IMR-90 (cell line): ENCODE measurements at regions not wholly inside any gene's neighbourhood (a gene's known extent, or its start where the extent isn't known, plus 50 kb on each side); places are given as distances from the start of the nearest gene placed in this dataset.

Experiments
- ATAC-seq: fragments of 200-7000 bp; cut with Tn5 transposase; 2 replicates; pipeline ENCODE4 v1.9.1; 2020; ENCODE audit warnings: low read depth, mild to moderate bottlenecking, moderate library complexity
- BruUV-seq: library from RNA; stranded (reverse); fragments of 400-500 nt; replicated peaks from 2 replicates; lab custom pipeline; 2021; lab: Mats Ljungman, UMichigan
- CTCF ChIA-PET: fragments of 300-600 bp; formaldehyde crosslinking; extraction: SDS; loops from one replicate; lab custom pipeline; 2021; ENCODE audit warnings: antibody characterized with exemption; lab: Yijun Ruan, JAX
- POLR2A ChIA-PET: fragments of 300-600 bp; sonication (Branson Sonifier 250); formaldehyde crosslinking; loops from one replicate; lab custom pipeline; 2022; ENCODE audit warnings: antibody characterized with exemption; ENCODE audit not compliant: unreplicated experiment; lab: Charles Lee
- DNase-seq: peaks from one replicate; pipeline ENCODE4 v3.0.0; 2013
- H2AFZ ChIP-seq: replicated peaks from 2 replicates; pipeline ENCODE3; 2013; ENCODE audit warnings: low read length, mild to moderate bottlenecking; ENCODE audit not compliant: poor library complexity
- H2AK5ac ChIP-seq: 2 replicates; pipeline ENCODE4 v1.6.1; 2013; ENCODE audit warnings: low read depth, low read length, inconsistent platforms
- H2AK9ac ChIP-seq: replicated peaks from 2 replicates; pipeline ENCODE3; 2013; ENCODE audit warnings: mild to moderate bottlenecking, low read depth, low read length, moderate library complexity; ENCODE audit not compliant: poor library complexity
- H2BK120ac ChIP-seq: 2 replicates; pipeline ENCODE4 v1.6.1; 2013; ENCODE audit warnings: low read depth, low read length, inconsistent platforms
- H2BK15ac ChIP-seq: 3 replicates; pipeline ENCODE4 v1.6.1; 2013; ENCODE audit warnings: low read depth, low read length, inconsistent platforms
- H2BK20ac ChIP-seq: 2 replicates; pipeline ENCODE4 v1.6.1; 2013; ENCODE audit warnings: low read depth, mild to moderate bottlenecking, inconsistent platforms, low read length, moderate library complexity
- H2BK5ac ChIP-seq: 2 replicates; pipeline ENCODE4 v1.6.1; 2013; ENCODE audit warnings: mild to moderate bottlenecking, low read depth, low read length, inconsistent platforms; ENCODE audit not compliant: poor library complexity, severe bottlenecking
- H3K14ac ChIP-seq: replicated peaks from 2 replicates; pipeline ENCODE4 v1.6.1; 2013; ENCODE audit warnings: low read depth, low read length, inconsistent platforms
- H3K18ac ChIP-seq: 2 replicates; pipeline ENCODE4 v1.6.1; 2013; ENCODE audit warnings: low read depth, low read length, control low read depth
- H3K23ac ChIP-seq: 2 replicates; pipeline ENCODE4 v1.6.1; 2013; ENCODE audit warnings: low read depth, low read length, inconsistent platforms
- H3K27ac ChIP-seq: 2 replicates; pipeline ENCODE4 v1.5.1; 2013; ENCODE audit warnings: mild to moderate bottlenecking, control low read depth, low read length; ENCODE audit not compliant: insufficient read depth
- H3K27me3 ChIP-seq: 2 replicates; pipeline ENCODE4 v1.6.1; 2013; ENCODE audit warnings: low read length; ENCODE audit not compliant: control insufficient read depth, insufficient read depth
- H3K36me3 ChIP-seq: 2 replicates; pipeline ENCODE4 v1.6.1; 2013; ENCODE audit warnings: low read length, mixed read lengths; ENCODE audit not compliant: control insufficient read depth, insufficient read depth
- H3K4ac ChIP-seq: 2 replicates; pipeline ENCODE4 v1.6.1; 2013; ENCODE audit warnings: low read depth, low read length, inconsistent platforms
- H3K4me1 ChIP-seq: 2 replicates; pipeline ENCODE4 v1.6.1; 2013; ENCODE audit warnings: low read length, mixed read lengths; ENCODE audit not compliant: control insufficient read depth, insufficient read depth
- H3K4me2 ChIP-seq: 2 replicates; pipeline ENCODE4 v1.6.1; 2013; ENCODE audit warnings: low read depth, mild to moderate bottlenecking, control low read depth, low read length, moderate library complexity
- H3K4me3 ChIP-seq: 2 replicates; pipeline ENCODE4 v1.5.1; 2013; ENCODE audit warnings: low read depth, mild to moderate bottlenecking, control low read depth, low read length, moderate library complexity; ENCODE audit not compliant: insufficient read depth
- H3K56ac ChIP-seq: 2 replicates; pipeline ENCODE4 v1.6.1; 2013; ENCODE audit warnings: low read length, inconsistent platforms; ENCODE audit not compliant: insufficient read depth; ENCODE audit errors: extremely low read depth
- H3K79me1 ChIP-seq, 2 experiments: 2 replicates each; pipeline ENCODE4 v1.6.1; 2013; ENCODE audit warnings: low read length in 2 of 2, inconsistent platforms in 1 of 2, low read depth in 1 of 2
- H3K9ac ChIP-seq: 2 replicates; pipeline ENCODE4 v1.6.1; 2013; ENCODE audit warnings: low read depth, low read length, control low read depth
- H3K9me1 ChIP-seq: 2 replicates; pipeline ENCODE4 v1.6.1; 2013; ENCODE audit warnings: low read length, inconsistent platforms; ENCODE audit not compliant: insufficient read depth
- H3K9me3 ChIP-seq: 2 replicates; pipeline ENCODE4 v1.6.1; 2013; ENCODE audit warnings: low read length; ENCODE audit not compliant: control insufficient read depth, insufficient read depth
- H4K20me1 ChIP-seq: 2 replicates; pipeline ENCODE4 v1.6.1; 2013; ENCODE audit warnings: low read length, inconsistent platforms; ENCODE audit not compliant: insufficient read depth
- H4K5ac ChIP-seq: 2 replicates; pipeline ENCODE4 v1.6.1; 2013; ENCODE audit warnings: mild to moderate bottlenecking, low read depth, low read length, control low read depth
- H4K8ac ChIP-seq, 2 experiments: 2 replicates each; pipeline ENCODE4 v1.6.1; 2013; ENCODE audit warnings: low read depth in 2 of 2, low read length in 2 of 2, control low read depth in 1 of 2, inconsistent platforms in 1 of 2
- H4K91ac ChIP-seq: 2 replicates; pipeline ENCODE4 v1.6.1; 2013; ENCODE audit warnings: low read depth, low read length, inconsistent platforms; ENCODE audit not compliant: insufficient read depth
- CHD1 ChIP-seq: IDR thresholded peaks from 2 replicates; pipeline ENCODE4 v1.6.1; 2012; ENCODE audit warnings: low read depth, low read length, improper control_type of control experiment
- MXI1 ChIP-seq: IDR thresholded peaks from 2 replicates; pipeline ENCODE4 v1.6.1; 2012; ENCODE audit warnings: low read depth, mild to moderate bottlenecking, low read length, moderate library complexity, borderline replicate concordance
- RCOR1 ChIP-seq: IDR thresholded peaks from 2 replicates; pipeline ENCODE4 v1.6.1; 2012; ENCODE audit warnings: mild to moderate bottlenecking, low read length, improper control_type of control experiment; ENCODE audit not compliant: insufficient replicate concordance
- USF2 ChIP-seq: fragments of 150-350 bp; IDR thresholded peaks from 2 replicates; pipeline ENCODE4 v1.6.1; 2017; ENCODE audit warnings: mild to moderate bottlenecking, antibody characterized with exemption, low read length, low read depth
- dilution Hi-C: fragments of 300-500 bp; cut with HindIII; formaldehyde crosslinking; loops from one replicate; pipeline ENCODE4 v1.14.3; 2018; ENCODE audit warnings: low sequenced_read_pairs; ENCODE audit not compliant: unreplicated experiment
- in situ Hi-C: fragments of 300-500 bp; cut with MboI; formaldehyde crosslinking; loops from 3 replicates; pipeline ENCODE4 v1.14.3; 2019; ENCODE audit warnings: low sequenced_read_pairs, inconsistent platforms, mixed read lengths
- intact Hi-C: fragments of 100-400 bp; cut with micrococcal nuclease; formaldehyde crosslinking; loops from 2 replicates; pipeline ENCODE4 v1.10.0; 2022
- TF ChIP-seq, protein P1 (sequence below): fragments of 150-350 bp; IDR thresholded peaks from 2 replicates; pipeline ENCODE4 v1.6.1; 2016; ENCODE audit warnings: low read depth, mild to moderate bottlenecking, low read length, moderate library complexity, borderline replicate concordance

- no peak overlapping the region for H3K18ac ChIP-seq
- no peak overlapping the region for H2BK15ac ChIP-seq
- H3K79me1 ChIP-seq: no peaks in the 10 kb centered on the region
- H4K91ac ChIP-seq: no peak overlapping the region
- no peak overlapping the region for H4K8ac ChIP-seq
- H3K4me2 ChIP-seq: no peak overlapping the region
- no peak overlapping the region for H2AK5ac ChIP-seq
- H3K36me3 ChIP-seq: no peaks in the 10 kb centered on the region
- dilution Hi-C loops (no loop called here), in situ Hi-C loops (no loop called here), intact Hi-C loops (no loop called here)
- no peak overlapping the region for H4K5ac ChIP-seq
- no peak overlapping the region for H3K14ac ChIP-seq
- TF ChIP-seq RCOR1 (no peak), USF2 (no peak), MXI1 (no peak), CHD1 (no peak)
- TF ChIP-seq, protein P1, sequence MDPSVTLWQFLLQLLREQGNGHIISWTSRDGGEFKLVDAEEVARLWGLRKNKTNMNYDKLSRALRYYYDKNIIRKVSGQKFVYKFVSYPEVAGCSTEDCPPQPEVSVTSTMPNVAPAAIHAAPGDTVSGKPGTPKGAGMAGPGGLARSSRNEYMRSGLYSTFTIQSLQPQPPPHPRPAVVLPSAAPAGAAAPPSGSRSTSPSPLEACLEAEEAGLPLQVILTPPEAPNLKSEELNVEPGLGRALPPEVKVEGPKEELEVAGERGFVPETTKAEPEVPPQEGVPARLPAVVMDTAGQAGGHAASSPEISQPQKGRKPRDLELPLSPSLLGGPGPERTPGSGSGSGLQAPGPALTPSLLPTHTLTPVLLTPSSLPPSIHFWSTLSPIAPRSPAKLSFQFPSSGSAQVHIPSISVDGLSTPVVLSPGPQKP: no peak
- no peak overlapping the region for H2BK20ac ChIP-seq
- ATAC-seq (no peak), DNase-seq (no peak)
- H2BK5ac ChIP-seq: no peak overlapping the region
- H2AK9ac ChIP-seq: no peak overlapping the region
- no TSS peak for BruUV-seq
- no peaks in the 10 kb centered on the region for H4K20me1 ChIP-seq
- ChIA-PET POLR2A (no interaction called here), CTCF (no interaction called here)
- no peaks in the 10 kb centered on the region for H3K9me3 ChIP-seq
- H3K9ac ChIP-seq: no peak overlapping the region
- H3K4me3 ChIP-seq: no peak overlapping the region
- no peaks in the 10 kb centered on the region for H3K4me1 ChIP-seq
- no peak overlapping the region for H3K4ac ChIP-seq
- H3K27ac ChIP-seq: no peak overlapping the region
- H3K23ac ChIP-seq: no peak overlapping the region
- H2BK120ac ChIP-seq: no peak overlapping the region
- no peaks in the 10 kb centered on the region for H3K27me3 ChIP-seq
- H3K56ac ChIP-seq: no peak overlapping the region
- no peaks in the 10 kb centered on the region for H3K9me1 ChIP-seq
- H2AFZ ChIP-seq: no peak overlapping the region
These were observed 147.6 kb downstream of the TRMT11 start for GRCh38 chr6:126133984-126134383.
